HG02588 (cell line): ENCODE measurements at regions not wholly inside any gene's neighbourhood (a gene's known extent, or its start where the extent isn't known, plus 50 kb on each side); places are given as distances from the start of the nearest gene placed in this dataset.
"Not testable (repeated sequence)": the region's sequence is repeated elsewhere in the genome, so short reads cannot be mapped to it uniquely, and the experiment has no call there.

Experiments used
- ATAC-seq: cut with Tn5 transposase; IDR thresholded peaks from one replicate; pipeline ENCODE4 v1.9.1; 2021; ENCODE audit warnings: mild to moderate bottlenecking, moderate library complexity; ENCODE audit not compliant: unreplicated experiment

GRCh38 chr6:68031054-68031453 lies 604.0 kb upstream of the ADGRB3 start:
- ATAC-seq: no peak

- ATAC-seq: no peak
Measured at GRCh38 chr6:68026483-68026882, 608.6 kb upstream of the ADGRB3 start.

GRCh38 chr6:68025764-68026163 lies 609.3 kb upstream of the ADGRB3 start:
- no peak for ATAC-seq

GRCh38 chr6:68024570-68025269 lies 610.4 kb upstream of the ADGRB3 start:
- no peak for ATAC-seq

GRCh38 chr6:68022968-68023367 lies 612.1 kb upstream of the ADGRB3 start:
- ATAC-seq: not testable (repeated sequence)

- no peak for ATAC-seq
Measured at GRCh38 chr6:68013780-68014515, 621.1 kb upstream of the ADGRB3 start.

GRCh38 chr6:68012822-68013221 lies 622.3 kb upstream of the ADGRB3 start:
- no peak for ATAC-seq

GRCh38 chr6:68010936-68011335 lies 624.1 kb upstream of the ADGRB3 start:
- no peak for ATAC-seq

GRCh38 chr6:68008445-68008844 lies 626.6 kb upstream of the ADGRB3 start:
- ATAC-seq: no peak

GRCh38 chr6:68007717-68008116 lies 627.4 kb upstream of the ADGRB3 start:
- ATAC-seq: no peak

GRCh38 chr6:67986694-67987232 lies 648.3 kb upstream of the ADGRB3 start:
- ATAC-seq: no peak

- no peak for ATAC-seq
Measured at GRCh38 chr6:67976486-67976885, 658.6 kb upstream of the ADGRB3 start.

GRCh38 chr6:67974931-67975330 lies 660.2 kb upstream of the ADGRB3 start:
- ATAC-seq: no peak

- ATAC-seq: no peak
Measured at GRCh38 chr6:67971812-67972211, 663.3 kb upstream of the ADGRB3 start.

GRCh38 chr6:67966830-67967229 lies 668.3 kb upstream of the ADGRB3 start:
- ATAC-seq: no peak

- no peak for ATAC-seq
Measured at GRCh38 chr6:67956352-67956751, 678.7 kb upstream of the ADGRB3 start.

GRCh38 chr6:67952948-67953347 lies 682.1 kb upstream of the ADGRB3 start:
- no peak for ATAC-seq

- ATAC-seq: no peak
Measured at GRCh38 chr6:67952121-67952520, 683.0 kb upstream of the ADGRB3 start.

GRCh38 chr6:67947762-67948161 lies 687.3 kb upstream of the ADGRB3 start:
- not testable (repeated sequence) for ATAC-seq

- no peak for ATAC-seq
Measured at GRCh38 chr6:67935976-67936477, 699.1 kb upstream of the ADGRB3 start.

- ATAC-seq: no peak
Measured at GRCh38 chr6:67933278-67933677, 701.8 kb upstream of the ADGRB3 start.

GRCh38 chr6:67922588-67922987 lies 712.5 kb upstream of the ADGRB3 start:
- ATAC-seq: not testable (repeated sequence)
